Uterus (tissue), 2 donors: ENCODE measurements at regions not wholly inside any gene's neighbourhood (a gene's known extent, or its start where the extent isn't known, plus 50 kb on each side); places are given as distances from the start of the nearest gene placed in this dataset.

Experiments used
- POLR2A ChIP-seq, 2 donors: fragments of 450-650 bp; IDR thresholded peaks; one replicate each; pipeline ENCODE4 v1.6.1; 2016; ENCODE audit warnings: antibody characterized with exemption in 2 of 2, mild to moderate bottlenecking in 1 of 2, moderate library complexity in 1 of 2
- TF ChIP-seq, protein P1 (sequence below), 4 experiments: fragments of 200-600 bp in 2 of 4; fragments of 450-650 bp in 2 of 4; sonication (generic) in 2 of 4; IDR thresholded peaks; one replicate each; pipeline ENCODE4 v1.5.1; 2016 to 2019; ENCODE audit warnings: antibody characterized with exemption in 4 of 4, mild to moderate bottlenecking in 2 of 4, moderate library complexity in 1 of 4

DNA sequence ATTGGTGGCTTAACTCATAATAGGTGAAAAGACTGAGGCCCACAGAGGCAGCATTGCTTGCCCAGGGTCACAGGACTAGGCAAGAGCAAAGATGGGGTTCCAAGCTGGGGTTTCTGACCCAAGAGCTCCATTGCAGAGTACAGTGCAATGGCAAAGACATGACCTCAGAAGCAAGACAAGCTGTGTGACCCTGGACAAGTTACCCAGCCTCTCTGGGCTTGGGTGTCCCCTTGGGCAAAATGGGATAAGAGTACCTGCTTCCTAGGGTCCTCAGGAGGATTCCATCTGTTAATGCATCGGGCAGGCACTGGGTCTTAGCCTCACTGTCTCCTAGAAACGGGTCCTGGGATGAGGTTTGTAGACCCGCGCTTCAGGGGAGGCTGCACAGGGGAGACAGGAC lies 111.6 kb upstream of the NCOR2 start:
- TF ChIP-seq, protein P1, sequence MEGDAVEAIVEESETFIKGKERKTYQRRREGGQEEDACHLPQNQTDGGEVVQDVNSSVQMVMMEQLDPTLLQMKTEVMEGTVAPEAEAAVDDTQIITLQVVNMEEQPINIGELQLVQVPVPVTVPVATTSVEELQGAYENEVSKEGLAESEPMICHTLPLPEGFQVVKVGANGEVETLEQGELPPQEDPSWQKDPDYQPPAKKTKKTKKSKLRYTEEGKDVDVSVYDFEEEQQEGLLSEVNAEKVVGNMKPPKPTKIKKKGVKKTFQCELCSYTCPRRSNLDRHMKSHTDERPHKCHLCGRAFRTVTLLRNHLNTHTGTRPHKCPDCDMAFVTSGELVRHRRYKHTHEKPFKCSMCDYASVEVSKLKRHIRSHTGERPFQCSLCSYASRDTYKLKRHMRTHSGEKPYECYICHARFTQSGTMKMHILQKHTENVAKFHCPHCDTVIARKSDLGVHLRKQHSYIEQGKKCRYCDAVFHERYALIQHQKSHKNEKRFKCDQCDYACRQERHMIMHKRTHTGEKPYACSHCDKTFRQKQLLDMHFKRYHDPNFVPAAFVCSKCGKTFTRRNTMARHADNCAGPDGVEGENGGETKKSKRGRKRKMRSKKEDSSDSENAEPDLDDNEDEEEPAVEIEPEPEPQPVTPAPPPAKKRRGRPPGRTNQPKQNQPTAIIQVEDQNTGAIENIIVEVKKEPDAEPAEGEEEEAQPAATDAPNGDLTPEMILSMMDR (IDR thresholded peaks at IDR 0.05): no peak
- TF ChIP-seq POLR2A (IDR thresholded peaks at IDR 0.05): no peak
